Fibroblast of lung (primary cell): ENCODE measurements at regions not wholly inside any gene's neighbourhood (a gene's known extent, or its start where the extent isn't known, plus 50 kb on each side); places are given as distances from the start of the nearest gene placed in this dataset.

Experiments used
- EZH2 ChIP-seq: IDR thresholded peaks from 2 replicates; pipeline ENCODE4 v1.5.1; 2012; ENCODE audit warnings: low read length, control low read depth, mild to moderate bottlenecking; ENCODE audit errors: missing control alignments
- TF ChIP-seq, protein P1 (sequence below), 2 donors: IDR thresholded peaks in 1 of 2; conservative IDR thresholded peaks in 1 of 2; 1 replicate in 1 of 2; 2 replicates in 1 of 2; pipeline ENCODE4 v1.5.1; 2011 to 2012; ENCODE audit warnings: low read length in 2 of 2, control low read depth in 1 of 2, inconsistent platforms in 1 of 2, low read depth in 1 of 2, mild to moderate bottlenecking in 1 of 2

DNA sequence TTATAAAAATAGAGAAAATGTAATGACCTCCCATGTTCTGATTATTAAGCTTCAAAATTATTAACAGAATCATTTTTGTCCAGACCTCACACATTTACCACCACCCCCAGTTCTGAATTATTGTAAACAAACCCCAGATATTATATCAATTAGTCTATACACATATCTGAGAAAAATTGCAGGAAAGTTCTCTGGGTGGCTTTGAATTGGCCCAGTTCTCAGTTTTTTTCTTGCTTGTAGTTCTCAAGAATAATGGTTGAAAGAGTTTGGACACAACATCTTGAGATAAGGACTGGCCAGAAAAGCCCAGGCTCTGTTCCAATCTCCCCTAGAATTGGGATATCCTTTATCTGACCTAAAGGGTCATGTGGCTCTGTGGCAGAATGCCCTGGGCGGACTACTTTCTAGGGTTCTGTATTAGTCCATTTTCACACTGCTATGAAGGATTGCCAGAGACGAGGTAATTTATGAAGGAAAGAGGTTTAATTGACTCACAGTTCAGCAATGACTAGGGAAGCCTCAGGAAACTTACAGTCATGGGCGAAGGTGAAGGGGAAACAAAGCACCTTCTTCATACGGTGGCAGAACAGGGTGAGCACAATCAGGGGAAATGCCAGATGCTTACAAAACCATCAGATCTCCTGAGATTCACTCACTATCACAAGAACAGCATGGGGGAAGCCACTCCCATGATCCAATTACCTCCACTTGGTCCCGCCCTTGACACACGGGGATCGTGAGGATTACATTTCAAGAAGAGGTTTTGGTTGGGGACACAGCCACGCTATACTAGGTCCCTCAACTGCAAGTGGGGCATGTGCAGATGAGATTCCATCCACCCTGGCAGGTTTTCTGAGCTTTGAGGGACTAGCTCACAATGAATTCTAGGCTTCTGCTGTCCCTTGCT lies 1504.6 kb upstream of the FLRT2 start:
- TF ChIP-seq, protein P1, sequence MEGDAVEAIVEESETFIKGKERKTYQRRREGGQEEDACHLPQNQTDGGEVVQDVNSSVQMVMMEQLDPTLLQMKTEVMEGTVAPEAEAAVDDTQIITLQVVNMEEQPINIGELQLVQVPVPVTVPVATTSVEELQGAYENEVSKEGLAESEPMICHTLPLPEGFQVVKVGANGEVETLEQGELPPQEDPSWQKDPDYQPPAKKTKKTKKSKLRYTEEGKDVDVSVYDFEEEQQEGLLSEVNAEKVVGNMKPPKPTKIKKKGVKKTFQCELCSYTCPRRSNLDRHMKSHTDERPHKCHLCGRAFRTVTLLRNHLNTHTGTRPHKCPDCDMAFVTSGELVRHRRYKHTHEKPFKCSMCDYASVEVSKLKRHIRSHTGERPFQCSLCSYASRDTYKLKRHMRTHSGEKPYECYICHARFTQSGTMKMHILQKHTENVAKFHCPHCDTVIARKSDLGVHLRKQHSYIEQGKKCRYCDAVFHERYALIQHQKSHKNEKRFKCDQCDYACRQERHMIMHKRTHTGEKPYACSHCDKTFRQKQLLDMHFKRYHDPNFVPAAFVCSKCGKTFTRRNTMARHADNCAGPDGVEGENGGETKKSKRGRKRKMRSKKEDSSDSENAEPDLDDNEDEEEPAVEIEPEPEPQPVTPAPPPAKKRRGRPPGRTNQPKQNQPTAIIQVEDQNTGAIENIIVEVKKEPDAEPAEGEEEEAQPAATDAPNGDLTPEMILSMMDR (conservative IDR thresholded peaks at IDR 0.05 in 1 of 2, IDR thresholded peaks at IDR 0.05 in 1 of 2; ENCODE audit: low read depth in 1 of 2, low read length in 2 of 2): no peak
- no peak for TF ChIP-seq EZH2
